B cell (primary cell): ENCODE measurements at regions not wholly inside any gene's neighbourhood (a gene's known extent, or its start where the extent isn't known, plus 50 kb on each side); places are given as distances from the start of the nearest gene placed in this dataset.

Experiments
- ATAC-seq: fragments of 200-7000 bp; cut with Tn5 transposase; one replicate; pipeline ENCODE4 v1.10.0; 2021; ENCODE audit warnings: low read depth, mild to moderate bottlenecking, moderate number of reproducible peaks, moderate library complexity
- CTCF ChIA-PET: fragments of 350-600 bp; sonication (Branson Sonifier 250); formaldehyde crosslinking; loops from one replicate; lab custom pipeline; 2021; ENCODE audit warnings: antibody characterized with exemption, inconsistent platforms; lab: Charles Lee
- POLR2A ChIA-PET: fragments of 350-600 bp; sonication (Branson Sonifier 250); formaldehyde crosslinking; loops from one replicate; lab custom pipeline; 2021; ENCODE audit warnings: antibody characterized with exemption; lab: Charles Lee
- DNase-seq: peaks from one replicate; pipeline ENCODE4 v3.0.0; 2013
- H2AFZ ChIP-seq: 2 replicates; pipeline ENCODE4 v1.6.1; 2012; ENCODE audit warnings: mild to moderate bottlenecking, low read depth, low read length; ENCODE audit not compliant: insufficient read depth, poor library complexity, severe bottlenecking
- H3K27ac ChIP-seq, 2 donors: 1 replicate in 1 of 2; 2 replicates in 1 of 2; pipeline ENCODE4 v1.5.1; 2012 to 2013; ENCODE audit warnings: low read length in 2 of 2, mild to moderate bottlenecking in 2 of 2, moderate library complexity in 1 of 2
- H3K27me3 ChIP-seq, 4 experiments: fragments of 200-600 bp in 1 of 4; sonication (generic) in 1 of 4; replicated peaks in 1 of 4; 1 replicate in 2 of 4; 2 replicates in 2 of 4; pipeline versions ENCODE4 v1.6.1 to v1.7.0; 2013 to 2016; ENCODE audit warnings: low read length in 3 of 4, mild to moderate bottlenecking in 2 of 4, mixed read lengths in 1 of 4, moderate library complexity in 1 of 4; ENCODE audit not compliant: insufficient read depth in 4 of 4, control insufficient read depth in 3 of 4; ENCODE audit errors: control extremely low read depth in 1 of 4
- H3K36me3 ChIP-seq, 2 experiments: replicated peaks in 1 of 2; 1 replicate in 1 of 2; 2 replicates in 1 of 2; pipeline versions ENCODE4 v1.6.1 to v1.7.1; 2013; ENCODE audit warnings: low read length in 1 of 2; ENCODE audit not compliant: insufficient read depth in 2 of 2, control insufficient read depth in 1 of 2; ENCODE audit errors: control extremely low read depth in 1 of 2, extremely low read depth in 1 of 2
- H3K4me1 ChIP-seq, 2 donors: fragments of 200-600 bp in 1 of 2; sonication (generic) in 1 of 2; 1 replicate in 1 of 2; 2 replicates in 1 of 2; pipeline versions ENCODE4 v1.5.1 to v1.6.1; 2013 to 2017; ENCODE audit warnings: low read length in 2 of 2; ENCODE audit not compliant: control insufficient read depth in 2 of 2, insufficient read depth in 2 of 2
- H3K4me2 ChIP-seq: replicated peaks from 2 replicates; pipeline ENCODE3; 2012; ENCODE audit warnings: mild to moderate bottlenecking, low read depth, low read length; ENCODE audit not compliant: poor library complexity, severe bottlenecking
- H3K4me3 ChIP-seq, 5 experiments: fragments of 200-600 bp in 1 of 5; sonication (generic) in 1 of 5; 1 replicate in 3 of 5; 2 replicates in 2 of 5; pipeline versions ENCODE4 v1.5.1 to v1.7.0; 2011 to 2016; ENCODE audit warnings: low read length in 4 of 5, mild to moderate bottlenecking in 4 of 5, low read depth in 2 of 5, control low read depth in 1 of 5, moderate library complexity in 1 of 5; ENCODE audit not compliant: insufficient read depth in 1 of 5; ENCODE audit errors: control extremely low read depth in 1 of 5, extremely low read depth in 1 of 5
- H3K79me2 ChIP-seq: fragments of 200-600 bp; sonication (generic); one replicate; pipeline ENCODE4 v1.6.0; 2016; ENCODE audit warnings: low read length; ENCODE audit not compliant: control insufficient read depth, insufficient read depth
- H3K9ac ChIP-seq: fragments of 200-600 bp; sonication (generic); 2 replicates; pipeline ENCODE4 v1.6.1; 2017; ENCODE audit warnings: mild to moderate bottlenecking, low read length, moderate library complexity
- H3K9me3 ChIP-seq, 3 donors: one replicate each; pipeline versions ENCODE4 v1.6.1 to v1.7.1; 2013; ENCODE audit warnings: low read length in 2 of 3; ENCODE audit not compliant: control insufficient read depth in 2 of 3, insufficient read depth in 1 of 3; ENCODE audit errors: control extremely low read depth in 1 of 3
- H4K20me1 ChIP-seq: 2 replicates; pipeline ENCODE4 v1.6.0; 2012; ENCODE audit warnings: mild to moderate bottlenecking, low read length; ENCODE audit not compliant: insufficient read depth, control insufficient read depth, poor library complexity, severe bottlenecking
- H3K27ac Mint-ChIP-seq: one replicate; pipeline ENCODE4 v1.8.0; 2021; ENCODE audit warnings: mixed read lengths
- H3K27me3 Mint-ChIP-seq: one replicate; pipeline ENCODE4 v1.8.0; 2021; ENCODE audit warnings: mixed read lengths
- H3K4me1 Mint-ChIP-seq: one replicate; pipeline ENCODE4 v1.8.0; 2021; ENCODE audit warnings: mixed read lengths
- H3K4me3 Mint-ChIP-seq: one replicate; pipeline ENCODE4 v1.8.0; 2021; ENCODE audit warnings: mixed read lengths
- H3K9me3 Mint-ChIP-seq: one replicate; pipeline ENCODE4 v1.8.0; 2022; ENCODE audit warnings: mixed read lengths; ENCODE audit not compliant: insufficient read depth
- CTCF ChIP-seq: fragments of 200-600 bp; IDR thresholded peaks from one replicate; pipeline ENCODE4 v1.8.0; 2022; ENCODE audit warnings: antibody characterized with exemption, mild to moderate bottlenecking
- EZH2 ChIP-seq: IDR thresholded peaks from 2 replicates; pipeline ENCODE4 v1.6.1; 2012; ENCODE audit warnings: borderline replicate concordance, low read depth, mild to moderate bottlenecking, moderate library complexity, low read length; ENCODE audit not compliant: insufficient read depth, poor library complexity, severe bottlenecking
- WGBS: methylation state at CpG from one replicate; pipeline ENCODE4 v1.1.5; 2013; ENCODE audit warnings: missing lambda C conversion rate; ENCODE audit not compliant: insufficient coverage; 5-methylcytosine and 5-hydroxymethylcytosine counted together
- intact Hi-C: fragments of 100-400 bp; cut with micrococcal nuclease; formaldehyde crosslinking; loops from one replicate; pipeline ENCODE4 v1.10.0; 2022

DNA sequence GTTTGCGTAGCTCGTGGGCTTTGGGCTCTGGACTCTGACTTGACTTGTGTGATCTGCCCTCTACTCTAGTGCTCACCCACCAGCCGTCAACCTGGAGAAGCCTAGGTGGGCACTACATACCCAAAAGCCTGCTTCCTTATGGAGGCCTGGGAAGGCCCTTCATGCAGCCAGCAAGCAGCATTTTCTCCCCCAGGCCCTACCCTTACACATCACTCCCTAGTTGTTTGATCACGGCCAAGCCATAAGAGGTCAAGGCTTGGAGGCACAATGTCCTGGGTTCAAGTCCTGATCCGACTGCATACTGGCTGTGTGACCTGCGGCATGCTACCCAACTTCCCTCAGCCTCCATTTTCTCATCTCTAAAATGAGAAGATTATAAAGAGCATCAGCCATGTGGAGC is 151.3 kb upstream of the EGFLAM start:
- H3K27ac Mint-ChIP-seq: no peak overlapping the region
- Histone ChIP-seq H3K27ac (no peak overlapping the region), H3K9ac (no peak overlapping the region), H3K4me3 (no peak overlapping the region), H3K27me3 (no peaks in the 10 kb centered on the region), H3K36me3 (no peaks in the 10 kb centered on the region), H3K4me2 (no peak overlapping the region), H3K9me3 (no peaks in the 10 kb centered on the region), H3K4me1 (no peaks in the 10 kb centered on the region), H2AFZ (no peak overlapping the region), H3K79me2 (no peaks in the 10 kb centered on the region), H4K20me1 (no peaks in the 10 kb centered on the region)
- no peak for TF ChIP-seq EZH2
- TF ChIP-seq CTCF: no peak
- CTCF ChIA-PET: no interaction called here
- ATAC-seq (no peak), DNase-seq (no peak)
- POLR2A ChIA-PET: no interaction called here
- intact Hi-C loops: no loop called here
- no peaks in the 10 kb centered on the region for H3K9me3 Mint-ChIP-seq
- H3K27me3 Mint-ChIP-seq: no peaks in the 10 kb centered on the region
- no peaks in the 10 kb centered on the region for H3K4me1 Mint-ChIP-seq
- no peak overlapping the region for H3K4me3 Mint-ChIP-seq
- 100% methylated on average over 4 of the region's 6 CpGs for WGBS

DNA sequence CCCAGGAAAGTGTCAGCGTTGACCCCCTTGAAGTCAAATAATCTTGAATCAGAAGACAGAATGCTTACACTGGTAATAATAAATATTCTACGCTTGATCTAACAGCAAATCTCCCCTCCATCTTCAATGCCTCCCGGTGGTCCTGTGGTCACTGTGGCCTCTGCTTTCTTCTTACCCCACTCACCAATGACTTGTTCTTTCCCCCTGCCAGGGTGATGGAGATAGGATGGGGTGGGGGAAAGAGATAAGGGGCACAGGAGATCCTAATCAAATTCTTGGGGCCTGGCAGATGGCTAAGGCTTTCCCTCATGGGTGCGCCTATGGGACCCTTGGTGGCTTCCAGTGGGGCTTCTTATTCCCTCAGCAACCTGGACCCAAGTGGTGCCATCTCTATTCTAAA is 152.6 kb upstream of the EGFLAM start:
- H3K4me3 ChIP-seq: no peak overlapping the region
- H3K27me3 ChIP-seq: no peaks in the 10 kb centered on the region
- no peak overlapping the region for H2AFZ ChIP-seq
- H3K9me3 Mint-ChIP-seq: no peaks in the 10 kb centered on the region
- no peaks in the 10 kb centered on the region for H3K27me3 Mint-ChIP-seq
- H3K36me3 ChIP-seq: no peaks in the 10 kb centered on the region
- no peaks in the 10 kb centered on the region for H3K4me1 ChIP-seq
- no peak overlapping the region for H3K4me3 Mint-ChIP-seq
- no peak overlapping the region for H3K9ac ChIP-seq
- H3K4me2 ChIP-seq: no peak overlapping the region
- no peak overlapping the region for H3K27ac Mint-ChIP-seq
- TF ChIP-seq CTCF (no peak), EZH2 (no peak)
- no peak overlapping the region for H3K27ac ChIP-seq
- H3K79me2 ChIP-seq: no peaks in the 10 kb centered on the region
- ChIA-PET POLR2A (no interaction called here), CTCF (no interaction called here)
- H4K20me1 ChIP-seq: no peaks in the 10 kb centered on the region
- no peak for DNase-seq
- no peaks in the 10 kb centered on the region for H3K4me1 Mint-ChIP-seq
- H3K9me3 ChIP-seq: no peaks in the 10 kb centered on the region
- ATAC-seq: no peak
- 93% methylated on average over 3 of the region's 4 CpGs for WGBS
- intact Hi-C loops: no loop called here
